C1 segment of cervical spinal cord (tissue), 14 donors: ENCODE measurements at regions not wholly inside any gene's neighbourhood (a gene's known extent, or its start where the extent isn't known, plus 50 kb on each side); places are given as distances from the start of the nearest gene placed in this dataset.
"Not testable (repeated sequence)": the region's sequence is repeated elsewhere in the genome, so short reads cannot be mapped to it uniquely, and the experiment has no call there.

Experiments
- DNase-seq, 14 donors: peaks; one replicate each; lab custom pipeline; 2025; lab: John Stamatoyannopoulos, UW

GRCh38 chr13:62243106-62243505 lies 827.5 kb upstream of the PCDH20 start:
- no peak for DNase-seq

DNA sequence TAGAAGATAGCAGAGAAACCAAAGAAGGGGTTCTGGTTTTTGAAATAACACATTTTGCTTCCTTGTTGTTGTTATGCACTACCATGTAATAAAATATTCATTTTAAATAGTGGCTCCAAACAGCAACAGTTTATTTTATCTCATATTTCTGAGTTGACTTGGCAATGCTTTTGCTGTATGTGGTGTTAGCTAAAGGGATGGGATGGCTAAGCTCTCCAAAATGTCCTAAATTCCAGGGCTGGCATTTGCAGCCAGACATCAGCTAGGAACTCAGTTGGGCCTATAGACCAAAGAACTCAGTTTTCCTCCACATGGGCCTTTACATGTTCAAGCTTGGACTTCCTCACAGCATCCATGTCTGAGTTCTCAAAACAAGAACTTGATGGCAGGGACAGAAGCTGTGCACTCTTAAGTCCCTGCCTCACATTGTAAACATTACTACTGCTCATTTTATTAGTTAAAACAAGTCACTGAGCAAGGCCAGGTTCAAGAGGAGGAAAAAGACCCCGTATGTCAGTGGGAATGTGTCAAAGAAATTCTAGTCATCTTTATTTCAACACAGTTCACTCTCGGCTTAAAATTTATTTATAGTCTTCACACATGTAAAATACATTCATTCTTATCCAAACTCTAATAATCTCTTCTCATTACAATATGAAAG lies 819.3 kb upstream of the PCDH20 start:
- DNase-seq: no peak

DNA sequence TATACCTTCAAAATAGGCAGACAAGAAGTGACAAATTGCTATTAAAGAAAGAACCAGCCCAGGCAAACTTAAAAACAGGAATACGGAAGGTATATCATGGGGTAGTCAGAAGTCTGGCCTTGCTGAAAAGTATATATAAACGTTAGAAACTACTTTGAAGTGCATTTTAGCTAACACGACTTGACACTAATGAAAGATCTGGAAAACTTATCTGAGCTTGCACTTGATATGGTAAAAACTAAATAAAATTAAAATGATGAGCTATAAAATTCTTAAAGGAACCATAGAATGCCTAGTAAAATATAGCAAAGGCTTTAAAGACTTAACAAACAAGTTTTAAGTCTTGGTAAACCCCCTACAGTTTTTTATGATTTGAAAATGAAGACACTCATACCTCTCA lies 795.3 kb upstream of the PCDH20 start:
- DNase-seq: no peak

GRCh38 chr13:62209529-62209928 lies 793.9 kb upstream of the PCDH20 start:
- DNase-seq: no peak

- no peak for DNase-seq
Measured at GRCh38 chr13:62207388-62207787, 791.7 kb upstream of the PCDH20 start.

GRCh38 chr13:62206165-62206564 lies 790.5 kb upstream of the PCDH20 start:
- DNase-seq: no peak

DNA sequence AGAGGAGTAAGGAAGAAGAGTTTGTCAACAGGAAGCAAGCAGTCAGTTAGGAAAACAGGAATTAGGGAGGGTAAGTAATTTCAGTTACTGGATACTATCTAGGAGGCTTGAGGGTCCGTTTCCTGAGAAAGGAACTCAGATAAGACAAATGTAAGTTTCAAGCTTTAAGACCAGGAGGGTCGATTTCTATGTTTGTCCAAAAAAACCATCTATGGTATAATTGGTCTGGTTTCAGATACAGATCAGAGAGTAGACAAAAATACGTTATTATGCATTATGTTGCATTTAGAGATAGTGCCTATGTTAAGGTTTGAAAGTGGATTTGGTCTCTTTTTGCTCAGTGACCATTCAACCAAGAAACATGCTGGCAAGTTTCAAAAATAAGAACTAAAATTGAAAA lies 789.6 kb upstream of the PCDH20 start:
- DNase-seq: no peak

- DNase-seq: no peak
Measured at GRCh38 chr13:62194371-62194770, 778.7 kb upstream of the PCDH20 start.

DNA sequence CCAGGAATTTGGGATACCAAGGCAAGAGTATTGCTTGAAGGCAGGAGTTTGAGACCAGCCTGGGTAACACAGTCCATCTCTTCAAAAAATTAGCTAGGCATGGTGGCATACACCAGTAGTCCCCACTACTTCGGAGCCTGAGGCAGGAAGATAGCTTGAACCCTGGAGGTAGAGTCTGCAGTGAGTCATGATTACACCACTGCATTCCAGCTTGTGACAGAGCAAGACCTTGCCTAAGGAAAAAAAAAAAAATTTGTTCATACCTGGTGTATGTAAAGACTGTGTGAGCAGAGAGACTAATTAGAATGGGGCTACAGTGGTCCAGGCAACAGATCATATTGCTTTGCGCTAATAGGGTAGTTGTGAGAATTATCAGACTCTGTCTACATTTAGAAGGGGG lies 778.3 kb upstream of the PCDH20 start:
- no peak for DNase-seq

DNA sequence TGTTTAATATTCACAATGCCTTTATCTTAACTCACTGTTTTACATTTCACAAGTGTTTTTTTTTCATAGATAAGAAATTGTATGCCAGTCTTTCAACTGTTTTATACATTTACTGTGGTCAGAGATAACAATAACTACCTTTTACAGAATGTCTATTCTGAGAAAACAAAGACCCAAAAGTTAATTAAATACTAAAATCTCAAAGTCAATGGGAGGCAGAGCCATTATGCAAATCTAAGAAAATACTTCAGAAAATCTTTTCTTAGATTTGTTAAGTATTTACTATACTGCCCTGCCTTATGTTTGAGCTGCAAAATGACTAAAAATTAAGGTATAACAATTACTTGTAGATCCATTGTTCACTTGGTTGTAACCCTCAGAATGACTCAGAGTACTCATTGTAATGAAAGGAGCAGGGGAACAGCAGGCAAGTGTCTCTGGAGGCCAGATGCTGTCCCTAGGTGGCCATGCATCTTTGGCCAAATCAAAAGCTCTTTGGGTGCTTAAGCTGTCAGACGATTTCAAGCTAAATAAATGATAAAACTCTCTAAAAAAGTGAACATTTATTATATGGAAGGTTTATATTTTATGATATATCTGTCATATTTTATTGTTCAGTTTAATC lies 770.1 kb upstream of the PCDH20 start:
- no peak for DNase-seq

DNA sequence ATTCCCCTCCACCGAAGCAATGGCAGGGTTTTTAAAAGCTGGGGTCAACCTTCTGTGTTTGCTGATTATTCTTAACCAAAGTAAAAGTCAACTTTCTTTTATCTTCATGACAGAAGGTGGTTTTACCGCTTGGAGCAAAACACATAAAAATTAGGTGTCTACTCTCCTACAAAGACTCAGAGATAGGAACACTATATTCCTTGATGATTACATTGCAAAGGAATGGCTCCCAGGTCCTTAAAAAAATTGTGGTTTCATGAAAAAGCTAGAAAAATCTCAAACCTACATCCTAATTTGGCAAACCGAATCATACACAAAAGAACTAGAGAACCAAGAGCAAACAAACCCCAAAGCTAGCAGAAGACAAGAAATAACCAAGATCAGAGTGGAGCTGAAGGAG lies 760.4 kb upstream of the PCDH20 start:
- DNase-seq: no peak

DNA sequence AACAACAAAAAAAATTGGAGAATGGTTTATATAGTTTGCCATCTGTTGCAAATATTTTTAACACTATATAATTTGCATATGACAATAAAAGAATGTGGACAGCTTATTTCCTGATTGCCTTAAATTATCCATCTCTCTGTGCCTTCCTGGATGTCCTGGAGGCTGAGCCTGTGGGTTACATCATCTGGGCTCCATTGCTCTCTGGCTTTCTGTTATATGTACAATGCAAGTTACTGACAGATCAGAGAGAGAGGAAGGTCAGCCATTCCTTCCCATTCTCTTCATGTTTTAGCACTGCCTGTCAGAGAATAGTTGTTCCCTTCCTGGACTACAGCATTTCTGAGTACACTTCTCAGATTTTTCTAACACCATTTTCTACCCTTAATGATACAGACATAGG lies 758.3 kb upstream of the PCDH20 start:
- DNase-seq: no peak

- DNase-seq: no peak
Measured at GRCh38 chr13:62171697-62172096, 756.0 kb upstream of the PCDH20 start.

DNA sequence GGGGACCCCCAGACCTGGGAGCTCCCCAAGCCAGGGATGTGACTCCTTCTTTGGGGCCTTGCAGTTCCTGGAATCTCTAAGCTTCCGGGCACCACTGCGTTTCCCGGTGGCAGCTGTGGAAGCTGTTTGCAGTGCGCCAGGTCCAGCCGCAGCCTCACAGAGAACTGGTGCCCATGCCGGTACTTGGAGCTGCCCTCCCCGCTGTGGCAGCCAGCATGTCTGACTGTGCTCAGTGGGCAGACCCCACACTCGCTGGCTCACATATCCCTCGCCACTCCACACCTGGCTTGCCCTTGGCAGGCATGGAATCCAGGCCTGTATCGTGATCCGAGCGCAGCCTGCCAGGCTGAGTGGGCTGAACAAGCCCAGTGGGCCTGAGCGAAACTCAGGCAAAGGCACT lies 753.2 kb upstream of the PCDH20 start:
- no peak for DNase-seq

- DNase-seq: no peak
Measured at GRCh38 chr13:62167650-62168172, 752.1 kb upstream of the PCDH20 start.

GRCh38 chr13:62162860-62163259 lies 747.2 kb upstream of the PCDH20 start:
- DNase-seq: no peak

- no peak for DNase-seq
Measured at GRCh38 chr13:62158520-62158919, 742.9 kb upstream of the PCDH20 start.

DNA sequence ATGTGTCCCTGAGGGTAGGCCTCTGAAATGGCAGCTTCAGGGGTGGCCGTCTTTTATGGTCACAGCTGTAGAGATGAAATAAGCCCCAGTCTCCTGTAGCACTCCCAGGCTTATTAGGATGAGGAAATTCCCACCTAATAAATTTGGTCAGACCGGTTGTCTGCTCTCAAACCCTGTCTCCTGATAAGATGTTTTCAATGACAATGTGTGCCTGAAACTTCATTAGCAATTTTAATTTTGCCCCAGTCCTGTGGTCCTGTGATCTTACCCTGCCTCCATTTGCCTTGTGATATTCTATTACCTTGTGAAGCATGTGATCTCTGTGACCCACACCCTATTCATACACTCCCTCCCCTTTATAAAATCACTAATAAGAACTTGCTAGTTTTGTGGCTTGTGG lies 736.1 kb upstream of the PCDH20 start:
- not testable (repeated sequence) for DNase-seq

- DNase-seq: no peak
Measured at GRCh38 chr13:62142048-62142447, 726.4 kb upstream of the PCDH20 start.

GRCh38 chr13:62139597-62139996 lies 723.9 kb upstream of the PCDH20 start:
- DNase-seq: no peak

- no peak for DNase-seq
Measured at GRCh38 chr13:62137629-62138405, 722.2 kb upstream of the PCDH20 start.

- DNase-seq: no peak
Measured at GRCh38 chr13:62131604-62132003, 716.0 kb upstream of the PCDH20 start.
